OCI-LY3 (cell line): ENCODE measurements at regions not wholly inside any gene's neighbourhood (a gene's known extent, or its start where the extent isn't known, plus 50 kb on each side); places are given as distances from the start of the nearest gene placed in this dataset.

Source experiments
- H2AFZ ChIP-seq: fragments of 200-600, 300-600 bp; shearing (Covaris generic); 2 replicates; pipeline ENCODE4 v1.6.0; 2014; ENCODE audit warnings: antibody characterized with exemption, low read depth, low read length
- H3K27ac ChIP-seq: fragments of 200-600, 300-600 bp; sonication (generic); 2 replicates; pipeline ENCODE4 v1.5.1; 2014; ENCODE audit warnings: mild to moderate bottlenecking, low read length, moderate library complexity, mixed read lengths
- H3K27me3 ChIP-seq: fragments of 200-600, 300-600 bp; sonication (generic); 2 replicates; pipeline ENCODE4 v1.6.1; 2014; ENCODE audit warnings: low read depth, low read length, mixed read lengths
- H3K36me3 ChIP-seq: fragments of 200-600, 300-600 bp; sonication (generic); replicated peaks from 2 replicates; pipeline ENCODE3; 2014; ENCODE audit warnings: low read depth, low read length, mixed read lengths
- H3K4me1 ChIP-seq: fragments of 300-600, 200-600 bp; sonication (generic); 2 replicates; pipeline ENCODE4 v1.6.1; 2014; ENCODE audit warnings: low read length, mixed read lengths
- H3K4me2 ChIP-seq: fragments of 200-600, 300-600 bp; sonication (generic); 2 replicates; pipeline ENCODE4 v1.6.1; 2014; ENCODE audit warnings: low read length, mixed read lengths
- H3K4me3 ChIP-seq: fragments of 300-600, 200-600 bp; sonication (generic); 2 replicates; pipeline ENCODE4 v1.5.1; 2014; ENCODE audit warnings: antibody characterized with exemption, mild to moderate bottlenecking, low read length, moderate library complexity
- H3K79me2 ChIP-seq: fragments of 300-600, 200-600 bp; shearing (Covaris generic); 2 replicates; pipeline ENCODE4 v1.6.1; 2014; ENCODE audit warnings: mild to moderate bottlenecking, low read length, mixed read lengths
- H3K9ac ChIP-seq: fragments of 300-600, 200-600 bp; shearing (Covaris generic); 2 replicates; pipeline ENCODE4 v1.6.0; 2014; ENCODE audit warnings: mild to moderate bottlenecking, low read length, moderate library complexity
- H3K9me3 ChIP-seq: fragments of 200-600, 300-600 bp; shearing (Covaris generic); 2 replicates; pipeline ENCODE4 v1.6.1; 2014; ENCODE audit warnings: low read length, mixed read lengths; ENCODE audit not compliant: insufficient read depth
- H4K20me1 ChIP-seq: fragments of 200-600, 300-600 bp; sonication (generic); 2 replicates; pipeline ENCODE4 v1.6.1; 2016; ENCODE audit warnings: low read length, mixed read lengths; ENCODE audit not compliant: insufficient read depth
- CTCF ChIP-seq: fragments of 200-600, 300-600 bp; sonication (generic); IDR thresholded peaks from 2 replicates; pipeline ENCODE4 v1.5.1; 2014; ENCODE audit warnings: antibody characterized with exemption, low read length, low read depth
- EZH2phosphoT487 ChIP-seq: fragments of 200-600 bp; shearing (Covaris generic); IDR thresholded peaks from 2 replicates; pipeline ENCODE4 v1.6.1; 2018; ENCODE audit warnings: antibody characterized with exemption, mixed run types, low read depth

GRCh38 chr3:15884132-15884531, 86.4 kb upstream of the ANKRD28 start:
- Histone ChIP-seq H3K4me2 (no peak overlapping the region), H3K9ac (no peak overlapping the region), H3K4me1 (no peaks in the 10 kb centered on the region), H3K9me3 (no peaks in the 10 kb centered on the region), H3K79me2 (no peaks in the 10 kb centered on the region), H3K27ac (no peak overlapping the region), H3K27me3 (no peaks in the 10 kb centered on the region), H4K20me1 (no peaks in the 10 kb centered on the region), H2AFZ (no peak overlapping the region), H3K4me3 (no peak overlapping the region), H3K36me3 (no peaks in the 10 kb centered on the region)
- no peak for TF ChIP-seq CTCF
- no peak for TF ChIP-seq EZH2phosphoT487

GRCh38 chr3:15886521-15886920, 88.7 kb upstream of the ANKRD28 start:
- Histone ChIP-seq H3K27ac (no peak overlapping the region), H3K4me2 (no peak overlapping the region), H3K4me1 (no peaks in the 10 kb centered on the region), H3K9ac (no peak overlapping the region), H3K79me2 (no peaks in the 10 kb centered on the region), H3K27me3 (no peaks in the 10 kb centered on the region), H4K20me1 (no peaks in the 10 kb centered on the region), H3K4me3 (no peak overlapping the region), H3K36me3 (no peaks in the 10 kb centered on the region), H3K9me3 (no peaks in the 10 kb centered on the region), H2AFZ (no peak overlapping the region)
- TF ChIP-seq EZH2phosphoT487 (no peak), CTCF (no peak)

- no peaks in the 10 kb centered on the region for H3K79me2 ChIP-seq
- H3K9ac ChIP-seq = no peak overlapping the region
- H3K27me3 ChIP-seq = no peaks in the 10 kb centered on the region
- TF ChIP-seq CTCF (no peak), EZH2phosphoT487 (no peak)
- no peaks in the 10 kb centered on the region for H4K20me1 ChIP-seq
- H2AFZ ChIP-seq = no peak overlapping the region
- H3K9me3 ChIP-seq = no peaks in the 10 kb centered on the region
- H3K4me1 ChIP-seq = no peaks in the 10 kb centered on the region
- no peaks in the 10 kb centered on the region for H3K36me3 ChIP-seq
- H3K27ac ChIP-seq = no peak overlapping the region
- no peak overlapping the region for H3K4me3 ChIP-seq
- H3K4me2 ChIP-seq = no peak overlapping the region
Observed at GRCh38 chr3:15887261-15887660, 89.5 kb upstream of the ANKRD28 start.

- TF ChIP-seq EZH2phosphoT487 (no peak), CTCF (no peak)
- H3K79me2 ChIP-seq = no peaks in the 10 kb centered on the region
Observed at GRCh38 chr3:15889936-15890335, 92.2 kb upstream of the ANKRD28 start.

More at GRCh38 chr3:15889936-15890335, 92.2 kb upstream of the ANKRD28 start:
- Histone ChIP-seq H3K9me3 (no peaks in the 10 kb centered on the region), H3K27ac (no peak overlapping the region), H2AFZ (no peak overlapping the region), H3K4me2 (no peak overlapping the region), H3K9ac (no peak overlapping the region), H4K20me1 (no peaks in the 10 kb centered on the region), H3K4me3 (no peak overlapping the region), H3K27me3 (no peaks in the 10 kb centered on the region), H3K36me3 (no peaks in the 10 kb centered on the region), H3K4me1 (no peaks in the 10 kb centered on the region)
